Activated T-helper 1 cell treated with anti-CD3 and anti-CD28 coated beads, Interleukin-12 subunit alpha, Interleukin-12 subunit beta, Interleukin-2, Interleukin-4 antibody, amounts not matched to agents 30 ng/mL and 10 ng/mL and 1 ng/mL, durations not matched to agents 14 hours and 24 hours and 36 hours (primary cell): ENCODE measurements at regions not wholly inside any gene's neighbourhood (a gene's known extent, or its start where the extent isn't known, plus 50 kb on each side); places are given as distances from the start of the nearest gene placed in this dataset.

Source experiments
- DNase-seq: peaks from one replicate; pipeline ENCODE4 v3.0.0; 2021; ENCODE audit warnings: low spot score
- H3K27ac Mint-ChIP-seq: one replicate; pipeline ENCODE4 v1.8.0; 2021; ENCODE audit warnings: mild to moderate bottlenecking, mixed read lengths
- H3K27me3 Mint-ChIP-seq: one replicate; pipeline ENCODE4 v1.8.0; 2022; ENCODE audit warnings: mild to moderate bottlenecking, moderate library complexity, mixed read lengths; ENCODE audit not compliant: insufficient read depth
- H3K36me3 Mint-ChIP-seq: one replicate; pipeline ENCODE4 v1.8.0; 2021; ENCODE audit warnings: low read depth, mixed read lengths
- H3K4me1 Mint-ChIP-seq: one replicate; pipeline ENCODE4 v1.8.0; 2021; ENCODE audit warnings: low read depth, mixed read lengths
- H3K4me3 Mint-ChIP-seq: one replicate; pipeline ENCODE4 v1.8.0; 2021; ENCODE audit warnings: mild to moderate bottlenecking, moderate library complexity, mixed read lengths
- H3K9me3 Mint-ChIP-seq: one replicate; pipeline ENCODE4 v1.8.0; 2021; ENCODE audit warnings: mixed read lengths
- intact Hi-C: fragments of 100-400 bp; cut with micrococcal nuclease; formaldehyde crosslinking; loops from one replicate; pipeline ENCODE4 v1.15.1; 2024

DNA sequence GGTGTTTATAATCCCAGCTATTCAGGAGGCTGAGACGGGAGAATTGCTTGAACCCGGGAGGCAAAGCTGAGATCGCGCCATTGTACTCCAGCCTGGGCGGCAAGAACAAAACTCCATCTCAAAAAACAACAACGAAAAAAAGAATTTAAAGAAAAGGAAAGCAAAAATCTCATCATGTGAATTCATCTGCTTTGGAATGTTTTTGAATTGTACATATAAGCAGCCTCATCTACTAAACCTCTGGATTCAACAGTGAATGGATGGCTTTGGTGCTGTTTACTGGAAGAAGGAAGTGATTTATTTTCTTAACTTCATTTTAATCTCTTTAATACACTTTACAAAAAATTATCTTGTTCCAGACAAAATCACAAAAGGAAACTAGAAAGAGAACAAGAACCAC lies 51.8 kb upstream of the PNRC1 start:
- DNase-seq = no peak
- Mint-ChIP-seq H3K4me1 (no peaks in the 10 kb centered on the region), H3K27ac (no peak overlapping the region), H3K4me3 (no peak overlapping the region), H3K36me3 (no peaks in the 10 kb centered on the region), H3K27me3 (peaks cover 3% of the 10 kb centered on the region), H3K9me3 (no peaks in the 10 kb centered on the region)
- intact Hi-C loops = no loop called here

DNA sequence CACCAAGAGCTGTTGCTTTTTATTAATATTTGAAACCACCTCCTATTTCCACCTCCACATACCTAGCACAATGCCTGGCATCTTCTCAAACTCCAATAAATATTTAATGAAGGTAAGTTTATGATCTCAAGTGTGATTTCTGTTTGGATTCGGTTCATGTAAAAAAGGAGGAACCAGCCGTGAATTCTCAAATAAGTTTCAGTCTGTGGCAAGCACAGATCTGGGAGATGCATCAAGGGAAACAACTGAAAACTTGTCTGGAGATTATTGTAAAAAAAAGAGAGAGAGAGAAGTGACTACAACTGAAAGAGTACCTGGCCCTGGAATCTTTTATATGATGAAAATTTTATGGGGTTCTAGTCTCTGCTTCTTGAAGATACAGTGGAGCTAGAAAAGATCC lies 52.8 kb upstream of the PNRC1 start:
- H3K4me3 Mint-ChIP-seq = no peak overlapping the region
- DNase-seq = no peak
- no peak overlapping the region for H3K27ac Mint-ChIP-seq
- H3K9me3 Mint-ChIP-seq = no peaks in the 10 kb centered on the region
- intact Hi-C loops = loop anchor here (2.0 kb wide), 1 partner anchor 71 kb away; no protein-coding TSS in a partner anchor
- H3K4me1 Mint-ChIP-seq = no peaks in the 10 kb centered on the region
- peaks cover 4% of the 10 kb centered on the region for H3K27me3 Mint-ChIP-seq
- H3K36me3 Mint-ChIP-seq = no peaks in the 10 kb centered on the region

DNA sequence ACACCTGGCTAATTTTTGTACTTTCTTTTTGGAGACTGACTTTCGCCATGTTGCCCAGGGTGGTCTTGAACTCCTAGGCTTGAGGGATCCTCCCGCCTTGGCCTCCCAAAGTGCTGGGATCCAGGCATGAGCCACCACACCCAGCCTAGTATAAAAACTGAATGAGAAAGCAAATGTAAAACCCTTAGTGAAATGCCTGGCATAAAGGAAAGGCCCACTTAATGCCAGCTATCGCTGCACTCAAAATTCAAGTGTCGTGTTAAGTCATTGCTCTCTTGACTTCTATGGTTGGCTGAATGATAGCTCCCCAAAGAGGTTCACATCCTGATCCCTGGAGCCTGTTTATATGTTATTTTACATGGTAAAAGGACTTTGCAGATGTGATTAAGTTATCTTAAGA lies 54.4 kb upstream of the PNRC1 start:
- H3K4me1 Mint-ChIP-seq = no peaks in the 10 kb centered on the region
- peaks cover 4% of the 10 kb centered on the region for H3K27me3 Mint-ChIP-seq
- DNase-seq = no peak
- H3K4me3 Mint-ChIP-seq = no peak overlapping the region
- no peak overlapping the region for H3K27ac Mint-ChIP-seq
- intact Hi-C loops = loop anchor here (2.0 kb wide), 1 partner anchor 73 kb away; no protein-coding TSS in a partner anchor
- H3K36me3 Mint-ChIP-seq = no peaks in the 10 kb centered on the region
- no peaks in the 10 kb centered on the region for H3K9me3 Mint-ChIP-seq

DNA sequence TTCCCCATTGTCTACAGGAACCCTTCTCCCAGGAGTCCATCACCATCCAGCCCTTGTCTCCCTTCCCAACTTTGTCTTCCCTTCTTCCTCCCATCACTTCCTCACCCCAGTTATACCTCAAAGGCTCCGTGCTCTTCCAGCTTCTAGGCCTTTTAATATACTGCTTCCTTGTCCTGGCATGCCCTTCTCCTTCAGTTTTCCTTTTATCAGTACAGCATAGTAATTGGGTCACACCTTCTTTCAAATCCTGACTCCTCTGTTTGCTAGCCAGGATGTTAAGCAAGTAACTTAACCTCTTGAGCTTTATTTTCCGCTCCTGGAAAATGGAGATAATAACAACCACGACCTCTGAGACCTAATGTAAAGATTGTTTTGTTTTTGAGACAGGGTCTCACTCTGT lies 54.9 kb upstream of the PNRC1 start:
- DNase-seq = no peak
- intact Hi-C loops = loop anchor here (2.0 kb wide), 1 partner anchor 73 kb away; no protein-coding TSS in a partner anchor
- peaks cover 4% of the 10 kb centered on the region for H3K27me3 Mint-ChIP-seq
- H3K36me3 Mint-ChIP-seq = no peaks in the 10 kb centered on the region
- no peaks in the 10 kb centered on the region for H3K4me1 Mint-ChIP-seq
- no peak overlapping the region for H3K27ac Mint-ChIP-seq
- no peaks in the 10 kb centered on the region for H3K9me3 Mint-ChIP-seq
- H3K4me3 Mint-ChIP-seq = no peak overlapping the region

DNA sequence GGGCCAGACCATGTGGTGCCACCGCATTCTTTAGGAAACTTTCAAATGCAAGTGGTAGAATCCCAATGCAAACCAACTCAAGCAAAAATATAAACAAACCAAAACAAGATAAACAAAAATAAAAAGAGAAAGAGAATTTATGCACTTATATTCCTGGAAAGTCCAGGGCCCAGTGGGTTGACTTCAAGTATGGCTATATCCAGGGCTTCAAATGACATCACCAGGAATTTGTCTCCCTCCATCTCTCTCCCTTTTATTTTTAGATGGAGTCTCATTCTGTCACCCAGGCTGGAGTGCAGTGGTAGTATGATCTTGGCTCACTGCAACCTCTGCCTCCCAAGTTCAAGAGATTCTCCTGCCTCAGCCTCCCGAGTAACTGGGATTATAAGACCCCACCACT lies 56.1 kb upstream of the PNRC1 start:
- intact Hi-C loops = no loop called here
- H3K27ac Mint-ChIP-seq = no peak overlapping the region

DNA sequence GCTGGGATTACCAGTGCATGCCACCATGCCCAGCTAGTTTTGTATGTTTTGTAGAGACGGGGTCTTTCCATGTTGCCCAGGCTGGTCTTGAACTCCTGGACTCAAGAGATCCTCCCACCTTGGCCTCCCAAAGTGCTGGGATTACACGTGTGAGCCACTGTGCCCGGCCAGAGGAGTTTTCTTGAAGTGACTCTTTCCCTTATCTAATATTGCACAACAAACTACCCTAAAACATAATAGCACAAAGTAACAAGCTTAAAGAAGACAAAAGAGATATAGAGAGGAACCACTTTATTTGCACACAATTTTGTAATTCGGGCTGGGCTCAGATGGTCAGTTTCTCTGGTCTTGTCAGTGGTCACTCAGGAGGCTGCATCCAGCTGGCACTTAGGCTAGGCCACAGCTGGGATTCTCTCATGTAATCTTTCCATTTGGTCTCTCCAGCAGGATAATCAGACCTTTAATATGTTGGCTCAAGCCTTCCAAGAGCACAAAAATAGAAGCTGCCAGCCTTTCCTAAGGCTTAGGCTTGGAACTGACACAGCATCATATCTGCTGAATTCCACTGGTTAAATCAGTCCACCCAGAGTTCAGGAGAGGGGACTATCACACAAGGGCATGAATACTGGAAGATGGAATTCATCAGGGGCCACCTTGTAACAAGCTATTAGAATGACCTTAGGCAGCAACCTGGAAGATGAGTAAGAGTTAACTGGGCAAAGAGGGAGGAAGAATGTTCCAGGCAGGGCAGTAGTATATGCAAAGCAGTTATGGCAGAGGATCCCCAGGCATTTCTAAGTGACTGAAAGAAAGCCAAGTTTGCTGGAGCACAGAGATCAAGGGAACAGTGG lies 56.7 kb upstream of the PNRC1 start:
- Mint-ChIP-seq H3K9me3 (no peaks in the 10 kb centered on the region), H3K27me3 (peaks cover 4% of the 10 kb centered on the region), H3K27ac (no peak overlapping the region), H3K36me3 (no peaks in the 10 kb centered on the region), H3K4me3 (no peak overlapping the region), H3K4me1 (no peaks in the 10 kb centered on the region)
- intact Hi-C loops = no loop called here
- DNase-seq = no peak

More for the DNA sequence above, 56.1 kb upstream of the PNRC1 start:
- no peak for DNase-seq
- Mint-ChIP-seq H3K4me1 (no peaks in the 10 kb centered on the region), H3K4me3 (no peak overlapping the region), H3K9me3 (no peaks in the 10 kb centered on the region), H3K36me3 (no peaks in the 10 kb centered on the region), H3K27me3 (peaks cover 4% of the 10 kb centered on the region)

DNA sequence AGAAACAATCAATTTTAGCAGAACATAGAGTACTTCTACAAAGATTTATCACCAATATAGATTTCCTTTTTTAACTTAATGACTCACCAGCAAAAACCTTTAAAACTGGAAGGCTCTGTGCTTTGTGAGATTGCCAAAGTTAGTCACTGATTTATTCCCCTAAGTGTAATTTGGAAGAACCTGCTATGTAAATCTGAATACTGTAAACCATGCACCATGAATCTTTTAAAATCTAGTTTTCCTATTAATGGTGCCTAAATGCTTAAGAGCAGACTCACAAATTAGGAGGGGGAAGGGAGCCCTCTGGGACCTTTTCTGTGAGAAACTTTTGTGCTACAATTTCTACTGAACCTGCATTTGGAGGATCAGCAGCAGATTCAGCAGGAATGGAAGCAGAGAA lies 57.8 kb upstream of the PNRC1 start:
- DNase-seq = no peak
- H3K36me3 Mint-ChIP-seq = no peaks in the 10 kb centered on the region
- H3K4me1 Mint-ChIP-seq = no peaks in the 10 kb centered on the region
- intact Hi-C loops = no loop called here
- H3K4me3 Mint-ChIP-seq = no peak overlapping the region
- peaks cover 4% of the 10 kb centered on the region for H3K27me3 Mint-ChIP-seq
- no peak overlapping the region for H3K27ac Mint-ChIP-seq
- H3K9me3 Mint-ChIP-seq = no peaks in the 10 kb centered on the region

DNA sequence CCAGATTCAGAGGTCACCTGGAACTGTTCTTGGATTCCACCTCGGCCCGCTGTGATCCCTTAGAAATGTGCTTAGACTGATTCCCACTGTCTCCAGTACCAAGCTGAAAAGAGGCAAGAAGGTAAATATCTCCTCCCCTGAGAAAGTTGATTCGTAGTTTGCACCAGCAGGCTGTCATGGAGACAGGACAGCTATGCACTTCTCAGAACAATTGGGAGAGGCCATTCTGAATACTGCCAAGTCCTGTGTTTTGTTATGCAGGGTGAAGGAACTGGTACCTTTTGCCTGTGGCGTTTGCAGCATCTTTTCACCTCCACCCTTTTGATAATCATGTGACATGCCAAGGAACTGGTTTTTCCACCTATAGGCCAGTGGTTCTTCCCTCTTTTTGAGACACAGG lies 58.2 kb upstream of the RNGTT start:
- H3K27ac Mint-ChIP-seq = no peak overlapping the region
- H3K4me3 Mint-ChIP-seq = no peak overlapping the region
- H3K27me3 Mint-ChIP-seq = peaks cover 1% of the 10 kb centered on the region
- intact Hi-C loops = no loop called here
- DNase-seq = no peak
- no peaks in the 10 kb centered on the region for H3K36me3 Mint-ChIP-seq
- peaks cover 6% of the 10 kb centered on the region for H3K9me3 Mint-ChIP-seq
- H3K4me1 Mint-ChIP-seq = no peaks in the 10 kb centered on the region

DNA sequence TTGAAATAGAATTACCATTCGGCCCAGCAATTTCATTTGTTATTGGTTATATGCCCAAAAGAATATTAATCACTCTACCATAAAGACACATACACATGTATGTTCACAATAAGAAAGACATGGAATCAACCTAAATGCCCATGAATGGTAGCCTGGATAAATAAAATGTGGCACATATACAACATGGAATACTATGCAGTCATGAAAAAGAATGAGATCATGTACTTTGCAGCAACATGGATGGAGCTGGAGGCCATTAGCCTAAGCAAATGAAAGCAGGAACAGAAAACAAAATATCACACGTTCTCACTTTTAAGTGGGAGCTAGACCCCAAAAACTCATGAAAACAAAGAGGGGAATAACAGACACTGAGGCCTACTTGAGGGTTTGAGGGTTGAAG lies 52.6 kb upstream of the RNGTT start:
- Mint-ChIP-seq H3K27ac (no peak overlapping the region), H3K4me1 (peaks cover 7% of the 10 kb centered on the region), H3K9me3 (peaks cover 9% of the 10 kb centered on the region), H3K27me3 (peaks cover 2% of the 10 kb centered on the region), H3K36me3 (no peaks in the 10 kb centered on the region), H3K4me3 (no peak overlapping the region)
- intact Hi-C loops = no loop called here
- no peak for DNase-seq

GRCh38 chr6:89013438-89013837 lies 50.0 kb upstream of the RNGTT start:
- intact Hi-C loops = no loop called here
- Mint-ChIP-seq H3K36me3 (no peaks in the 10 kb centered on the region), H3K4me3 (no peak overlapping the region), H3K9me3 (peaks cover 9% of the 10 kb centered on the region), H3K27me3 (peaks cover 2% of the 10 kb centered on the region), H3K27ac (no peak overlapping the region), H3K4me1 (peaks cover 7% of the 10 kb centered on the region)
- DNase-seq = no peak
